DMS153 (cell line): ENCODE measurements at regions not wholly inside any gene's neighbourhood (a gene's known extent, or its start where the extent isn't known, plus 50 kb on each side); places are given as distances from the start of the nearest gene placed in this dataset.
"Not testable (repeated sequence)": the region's sequence is repeated elsewhere in the genome, so short reads cannot be mapped to it uniquely, and the experiment has no call there.

Experiments
- DNase-seq: peaks from one replicate; lab custom pipeline; 2025; lab: John Stamatoyannopoulos, UW

DNA sequence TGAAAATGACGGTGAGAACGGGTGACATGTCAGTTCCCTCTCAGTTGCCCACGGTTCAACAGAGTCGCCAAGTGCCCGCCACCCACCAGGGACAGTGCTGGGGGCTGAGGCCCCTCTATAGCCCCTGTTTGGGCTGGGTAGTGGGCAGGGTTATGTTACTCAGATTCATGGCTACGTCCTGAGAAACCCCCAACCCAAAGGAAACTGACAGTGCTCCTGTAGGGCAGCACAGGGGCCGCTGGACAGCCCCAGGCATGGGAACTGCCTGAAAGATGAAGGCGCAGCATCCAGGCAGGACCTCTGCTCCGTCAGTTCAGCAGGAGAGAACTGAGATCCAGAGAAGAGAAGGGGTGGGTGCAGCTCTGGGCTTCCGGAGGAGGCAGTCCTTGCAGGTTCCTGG is 118.9 kb upstream of the PMEPA1 start:
- DNase-seq, result no peak

DNA sequence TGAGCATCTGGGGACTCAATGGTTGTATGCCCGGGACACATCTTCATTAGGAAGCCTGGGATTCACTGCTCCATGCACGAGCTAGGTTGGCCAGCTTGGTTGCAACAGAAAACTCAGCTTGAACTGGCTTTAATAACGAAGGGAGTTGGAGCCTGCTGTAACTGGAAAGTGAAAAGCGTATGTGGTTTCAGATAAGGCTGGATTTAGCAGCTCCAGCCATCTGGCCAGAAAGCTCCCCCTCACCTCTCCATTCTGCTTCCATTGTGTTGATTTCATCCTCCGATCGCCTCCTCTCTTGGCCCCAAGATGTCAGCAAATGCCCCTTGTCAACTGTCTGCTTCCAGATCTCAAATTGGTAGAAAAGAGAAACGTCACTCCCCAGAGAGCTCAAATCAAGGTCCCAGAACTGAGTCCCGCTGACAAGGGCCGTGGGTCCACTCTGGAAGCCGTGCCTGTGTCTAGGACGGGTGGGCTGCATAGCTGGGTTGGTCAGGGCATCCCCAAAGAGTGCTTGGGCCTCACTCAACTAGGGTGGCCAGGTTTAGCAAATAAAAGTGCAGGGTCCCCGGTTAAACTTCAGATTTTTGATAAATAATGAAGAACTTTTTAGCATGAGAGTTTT is 117.0 kb upstream of the PMEPA1 start:
- no peak for DNase-seq

DNA sequence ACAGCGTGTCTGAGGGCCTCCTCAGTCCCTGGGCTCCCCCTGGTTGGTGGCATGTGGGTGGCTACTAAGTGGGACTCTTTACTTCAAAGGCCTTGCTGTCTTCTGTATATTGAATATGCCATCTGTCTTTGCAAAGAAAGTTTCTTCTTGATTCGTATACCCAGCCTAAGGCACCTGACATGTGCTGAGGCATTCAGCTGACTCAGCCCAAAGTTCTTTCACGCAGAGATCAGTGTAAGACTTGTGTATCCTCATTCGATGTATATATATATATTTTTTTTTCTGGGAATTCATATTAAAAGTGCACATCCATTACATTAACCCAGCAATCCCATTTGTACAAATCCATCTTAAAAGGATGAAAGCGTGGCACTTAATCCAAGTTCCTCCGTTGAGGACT is 115.1 kb upstream of the PMEPA1 start:
- DNase-seq, result no peak

DNA sequence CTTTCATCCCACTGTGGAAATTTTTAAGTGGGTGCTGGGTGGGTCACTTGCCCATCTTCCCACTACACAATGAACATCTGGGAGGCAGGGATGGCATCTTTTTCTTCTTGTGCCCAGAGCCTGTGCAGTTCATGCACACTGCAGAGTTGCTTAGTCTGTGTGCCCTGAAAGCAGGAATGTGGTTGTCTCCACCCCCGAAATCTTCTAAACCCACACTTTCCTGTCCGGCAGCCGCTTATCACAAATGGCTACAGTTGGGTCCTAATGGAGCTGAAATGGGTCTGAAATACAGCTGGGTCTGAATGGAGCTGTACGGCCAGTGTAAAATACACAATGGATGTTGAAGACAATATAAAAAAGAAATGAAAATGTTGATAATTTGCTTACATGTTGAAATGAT is 112.1 kb upstream of the PMEPA1 start:
- DNase-seq, result no peak

DNA sequence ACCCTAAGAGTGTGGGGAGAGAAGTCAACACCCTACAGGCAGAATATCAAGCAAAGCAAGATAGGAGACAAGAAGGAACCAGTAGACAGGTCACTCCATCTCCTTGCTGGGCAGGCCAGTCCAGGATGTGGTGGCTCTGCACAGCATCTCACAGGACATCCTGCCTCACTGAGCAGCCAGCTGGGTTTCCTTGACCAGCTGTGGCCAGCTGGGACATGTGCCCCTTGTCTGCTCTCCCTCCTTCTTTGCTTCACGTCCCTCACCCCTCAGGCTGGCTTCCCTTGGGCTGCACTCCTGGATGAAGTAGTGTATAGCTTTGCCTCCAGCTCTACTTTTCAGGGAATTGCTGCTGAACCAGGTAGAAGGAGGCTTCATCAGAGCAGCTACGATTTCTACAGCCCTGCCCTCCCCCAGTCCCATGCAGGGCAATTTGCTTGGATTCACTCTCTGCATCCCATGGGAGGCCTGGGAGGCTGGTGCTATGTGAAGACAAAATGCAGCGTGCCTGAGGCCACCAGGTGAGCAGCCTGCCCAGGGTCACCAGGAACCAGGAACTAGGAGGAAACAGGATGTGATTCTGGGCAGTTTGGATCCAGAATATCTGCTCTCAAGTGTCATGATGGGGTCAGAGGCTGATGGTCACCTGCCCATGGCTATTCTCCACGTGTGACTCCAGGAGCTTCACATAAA is 110.0 kb upstream of the PMEPA1 start:
- no peak for DNase-seq

DNA sequence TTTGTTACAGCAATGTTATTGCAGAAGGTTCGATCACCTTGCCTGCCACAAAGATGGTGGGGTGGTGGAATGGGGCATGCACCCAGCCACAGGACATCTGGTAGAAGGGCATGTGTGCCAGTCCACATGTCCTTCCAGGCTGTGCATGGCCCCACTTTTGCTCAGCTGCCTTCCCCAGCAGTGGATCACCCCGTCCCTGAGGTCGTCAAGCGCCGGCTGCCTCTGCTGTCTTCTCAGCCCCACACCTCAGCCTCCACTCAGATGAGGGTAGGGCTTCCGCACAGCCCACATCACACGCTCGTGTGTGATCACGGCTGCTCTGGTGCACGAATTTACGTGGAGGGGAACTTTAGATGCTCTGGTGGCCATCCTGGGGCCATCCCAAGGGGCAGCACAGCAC is 109.5 kb upstream of the PMEPA1 start:
- DNase-seq, result no peak

DNA sequence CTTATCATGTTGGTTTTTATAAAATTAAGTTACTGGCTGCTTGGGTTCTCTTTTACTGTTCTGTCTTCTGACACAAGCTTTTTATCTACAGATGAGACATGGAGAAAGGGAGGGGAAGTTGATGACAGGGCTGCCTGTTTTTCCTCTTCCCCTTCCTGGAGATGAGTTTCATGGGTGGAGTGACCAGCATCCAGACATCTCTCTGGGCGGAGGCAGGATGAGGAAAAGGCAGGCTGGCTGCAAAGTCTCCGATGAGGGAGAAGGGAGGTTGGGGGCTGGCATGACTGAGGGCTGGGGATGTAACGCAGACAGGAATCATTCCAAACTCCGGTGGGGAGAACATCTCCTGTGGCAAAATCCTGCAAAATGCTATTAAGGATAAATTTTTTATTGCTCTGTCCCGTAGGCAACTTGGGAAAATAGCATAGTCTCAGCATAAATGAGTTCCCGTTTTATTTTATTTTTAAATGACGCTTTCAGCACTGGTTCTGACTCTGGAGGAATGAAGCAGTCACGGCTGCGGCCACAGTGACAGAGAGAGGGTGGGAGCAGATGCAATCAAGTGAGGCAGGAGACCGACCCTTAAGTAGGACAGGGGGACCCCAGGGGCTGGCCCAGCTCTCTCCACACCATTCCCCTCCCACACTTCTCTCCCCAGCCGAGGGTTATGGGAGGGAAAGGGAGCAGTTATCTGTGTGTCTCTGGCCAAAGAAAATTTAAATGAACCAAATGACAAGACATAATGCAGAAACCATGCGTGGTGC is 108.8 kb upstream of the PMEPA1 start:
- DNase-seq, result no peak

DNA sequence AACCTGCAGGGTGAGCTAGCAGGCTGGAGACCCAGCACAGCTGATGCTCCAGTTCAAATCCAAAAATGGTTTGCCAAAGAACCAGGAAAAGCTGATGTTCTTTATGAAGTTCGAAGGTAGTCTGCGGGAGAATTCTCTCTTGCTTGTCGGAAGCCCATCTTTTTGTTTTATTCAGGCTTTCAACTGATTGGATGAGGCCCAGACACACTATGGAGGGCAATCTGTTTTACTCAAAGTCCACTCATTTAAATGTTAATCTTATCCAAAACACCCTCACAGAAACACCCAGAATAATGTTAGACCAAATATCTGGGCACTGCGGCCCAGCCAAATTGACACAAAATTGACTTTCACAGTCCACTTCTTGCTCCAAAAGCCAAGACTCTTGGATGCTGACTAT is 105.6 kb upstream of the PMEPA1 start:
- no peak for DNase-seq

DNA sequence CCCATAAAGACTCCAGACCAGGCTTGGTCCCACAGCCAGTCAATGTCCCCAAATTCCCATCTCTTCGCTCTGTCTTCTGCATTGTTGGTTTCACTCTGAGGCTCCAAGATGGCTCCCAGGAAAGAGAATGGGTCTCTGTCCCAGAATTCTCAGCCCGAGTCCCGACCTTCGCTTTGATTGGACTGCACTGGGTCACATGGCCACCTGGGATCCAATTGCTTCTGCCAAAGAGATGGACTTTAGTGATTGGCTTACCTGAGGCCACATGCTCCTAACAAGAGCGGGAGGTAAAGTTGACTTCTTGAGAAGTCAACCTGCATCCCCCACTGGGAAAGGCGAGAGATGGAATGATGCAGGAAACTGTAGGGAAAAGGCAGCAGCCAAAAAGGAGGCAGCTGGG is 104.7 kb upstream of the PMEPA1 start:
- DNase-seq, result no peak

DNA sequence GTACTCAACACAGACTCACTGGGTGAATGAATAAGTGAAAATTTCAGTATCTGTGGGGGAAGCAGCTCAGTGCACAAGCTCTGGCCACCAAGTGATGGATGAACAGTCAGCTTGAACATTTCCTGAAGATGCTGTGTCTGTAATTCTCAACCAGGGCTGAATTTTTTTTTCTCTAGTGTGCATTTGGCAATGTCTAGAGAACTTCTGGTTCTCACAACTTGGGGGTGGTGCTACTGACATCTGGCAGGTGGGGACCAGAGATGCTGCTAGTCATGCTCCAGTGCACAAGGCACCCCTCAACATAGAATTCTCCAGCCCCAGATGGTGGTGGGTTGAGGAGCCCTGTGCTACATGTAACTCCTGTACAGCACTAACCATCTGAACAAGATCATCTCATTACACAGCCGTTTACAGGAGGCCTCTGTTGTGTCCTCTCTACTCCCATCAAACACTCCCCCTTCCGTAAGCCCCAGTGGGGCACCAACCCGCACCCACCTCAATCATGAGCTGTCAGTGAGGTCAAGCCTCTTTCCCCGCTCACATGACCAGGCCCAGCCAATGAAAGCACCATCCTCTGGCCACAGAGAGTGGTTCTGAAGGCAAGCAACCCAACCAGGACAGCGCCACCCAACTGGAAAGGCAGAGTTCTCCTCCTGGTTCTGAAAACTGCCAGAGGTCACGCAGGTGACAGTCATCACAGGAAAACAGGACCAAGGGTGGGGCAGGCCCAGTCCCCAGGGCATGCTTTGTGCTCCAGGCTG is 103.9 kb upstream of the PMEPA1 start:
- DNase-seq, result no peak

DNA sequence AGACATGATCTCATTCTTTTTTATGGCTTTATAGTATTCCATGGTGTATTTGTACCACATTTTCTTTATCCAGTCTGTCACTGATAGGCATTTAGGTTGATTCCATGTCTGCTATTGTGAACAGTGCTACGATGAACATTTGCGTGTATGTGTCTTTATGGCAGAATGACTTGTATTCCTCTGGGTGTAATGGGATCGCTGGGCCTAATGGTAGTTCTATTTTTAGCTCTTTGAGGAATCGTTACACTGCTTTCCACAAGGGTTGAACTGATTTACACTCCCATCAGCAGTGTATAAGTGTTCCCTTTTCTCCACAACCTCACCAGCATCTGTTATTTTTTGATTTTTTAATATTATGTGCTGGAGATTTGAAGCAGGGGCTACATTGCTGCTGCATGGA is 102.8 kb upstream of the PMEPA1 start:
- not testable (repeated sequence) for DNase-seq

DNA sequence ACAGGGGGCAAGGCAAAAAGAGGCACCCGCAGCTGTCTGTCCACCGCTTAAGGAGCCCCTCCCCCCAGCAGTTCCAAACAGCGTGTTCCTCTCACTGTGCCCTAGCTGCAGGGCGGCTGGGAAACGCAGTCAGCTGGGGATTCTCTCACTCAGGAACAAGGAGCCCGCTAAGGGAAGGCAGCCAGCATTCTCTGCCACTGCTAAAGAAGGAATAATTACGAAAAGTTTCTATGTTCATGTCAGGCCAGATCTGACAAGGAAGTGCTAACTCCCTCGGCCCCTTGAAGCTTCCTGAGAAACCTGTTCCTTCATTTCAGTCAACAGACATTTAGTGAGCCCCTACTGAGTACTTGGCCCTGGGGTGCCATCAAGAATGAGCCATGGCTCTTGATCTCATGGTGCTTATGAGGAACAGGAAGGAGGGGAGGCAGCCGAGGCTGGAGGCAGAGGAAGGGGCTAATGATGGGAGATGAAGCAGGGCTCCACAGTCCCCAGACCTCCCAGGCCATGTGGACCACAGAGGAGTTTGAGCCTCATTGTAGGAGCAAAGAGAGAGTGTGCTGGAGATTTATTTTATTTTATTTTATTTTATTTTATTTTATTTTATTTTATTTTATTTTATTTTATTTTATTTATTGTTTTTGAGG is 101.7 kb upstream of the PMEPA1 start:
- DNase-seq, result no peak

DNA sequence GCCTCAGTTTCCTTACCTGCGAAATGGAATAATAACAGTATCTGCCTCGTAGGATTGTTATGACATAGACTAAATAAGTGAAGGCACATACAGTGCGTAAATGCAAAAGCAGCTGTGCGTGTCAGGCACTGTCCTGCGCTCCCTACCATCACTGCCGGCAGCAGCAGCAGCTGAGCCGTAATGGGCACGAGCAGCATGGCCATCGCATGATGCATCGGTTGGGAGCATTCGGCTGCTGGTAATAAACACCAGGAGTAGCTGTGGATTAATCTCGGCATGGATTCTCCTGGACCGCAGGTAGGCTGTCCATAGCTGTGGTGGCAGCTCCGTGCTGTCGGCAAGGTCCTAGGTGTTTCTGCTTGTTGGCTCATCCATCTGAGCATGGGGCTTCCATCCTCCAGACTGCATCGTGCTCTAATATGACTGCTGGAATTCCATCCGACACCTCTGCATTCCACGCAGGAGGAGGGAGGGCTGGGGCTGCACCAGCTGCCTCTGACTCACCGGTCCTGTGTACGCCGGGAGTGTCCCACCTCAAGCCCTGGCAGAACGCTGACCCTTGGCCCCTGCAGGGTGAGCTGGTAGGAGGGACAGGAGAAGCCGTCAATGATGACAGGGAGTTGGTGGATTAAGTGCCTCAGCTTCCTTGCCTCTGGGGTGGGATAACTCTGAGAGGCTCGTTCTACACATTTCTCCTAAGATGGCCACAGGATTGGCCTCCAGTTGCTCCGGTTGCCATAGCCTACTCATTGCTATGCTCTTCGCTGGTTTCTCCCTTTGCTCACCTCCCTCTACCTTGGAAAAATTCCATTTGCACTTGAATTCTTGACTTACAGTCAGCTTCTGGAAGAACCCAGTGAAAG is 100.9 kb upstream of the PMEPA1 start:
- no peak for DNase-seq

DNA sequence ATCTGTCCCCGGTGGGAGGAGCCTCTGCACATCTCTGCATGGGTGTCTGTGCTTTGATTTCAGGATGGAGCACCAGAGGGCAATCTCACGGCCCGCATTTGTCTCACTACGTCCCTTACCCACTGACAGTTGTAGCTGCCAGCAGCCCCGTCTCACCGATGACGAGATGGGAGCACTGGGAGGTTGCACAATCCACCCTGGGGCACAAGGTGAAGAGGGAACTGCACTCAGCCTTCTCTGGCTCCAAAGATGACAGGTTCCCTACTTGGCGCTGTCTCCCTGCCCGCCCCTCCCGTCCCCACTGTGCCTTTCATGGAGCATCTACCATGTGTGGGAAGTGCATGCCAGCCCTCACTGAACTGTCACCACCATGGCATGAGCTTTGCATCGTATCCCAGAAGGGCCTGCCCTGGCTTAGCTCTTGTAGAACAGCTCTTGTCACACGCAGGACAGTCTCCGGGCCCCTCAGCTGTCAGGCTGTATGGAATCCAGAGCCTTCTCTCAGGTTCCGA is 99.9 kb upstream of the PMEPA1 start:
- DNase-seq, result no peak

DNA sequence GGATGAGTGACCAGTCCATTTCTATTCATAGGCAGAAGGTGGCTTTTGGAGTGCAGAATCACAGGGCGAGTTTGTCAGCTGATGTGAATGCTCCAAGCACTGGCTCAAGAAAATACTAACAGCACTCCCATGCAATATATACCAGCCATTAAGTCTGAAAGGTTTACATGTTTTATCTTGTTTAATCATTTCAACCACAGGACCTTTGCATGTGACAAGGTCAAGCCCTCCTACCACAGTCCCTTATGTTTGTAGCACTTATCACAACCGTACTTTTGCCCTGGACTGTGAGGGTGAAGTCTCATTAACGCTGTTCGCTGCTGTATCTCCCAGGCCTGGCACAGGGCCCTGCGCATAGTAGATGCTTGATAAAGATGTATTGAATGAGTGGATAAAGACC is 99.3 kb upstream of the PMEPA1 start:
- DNase-seq, result no peak

DNA sequence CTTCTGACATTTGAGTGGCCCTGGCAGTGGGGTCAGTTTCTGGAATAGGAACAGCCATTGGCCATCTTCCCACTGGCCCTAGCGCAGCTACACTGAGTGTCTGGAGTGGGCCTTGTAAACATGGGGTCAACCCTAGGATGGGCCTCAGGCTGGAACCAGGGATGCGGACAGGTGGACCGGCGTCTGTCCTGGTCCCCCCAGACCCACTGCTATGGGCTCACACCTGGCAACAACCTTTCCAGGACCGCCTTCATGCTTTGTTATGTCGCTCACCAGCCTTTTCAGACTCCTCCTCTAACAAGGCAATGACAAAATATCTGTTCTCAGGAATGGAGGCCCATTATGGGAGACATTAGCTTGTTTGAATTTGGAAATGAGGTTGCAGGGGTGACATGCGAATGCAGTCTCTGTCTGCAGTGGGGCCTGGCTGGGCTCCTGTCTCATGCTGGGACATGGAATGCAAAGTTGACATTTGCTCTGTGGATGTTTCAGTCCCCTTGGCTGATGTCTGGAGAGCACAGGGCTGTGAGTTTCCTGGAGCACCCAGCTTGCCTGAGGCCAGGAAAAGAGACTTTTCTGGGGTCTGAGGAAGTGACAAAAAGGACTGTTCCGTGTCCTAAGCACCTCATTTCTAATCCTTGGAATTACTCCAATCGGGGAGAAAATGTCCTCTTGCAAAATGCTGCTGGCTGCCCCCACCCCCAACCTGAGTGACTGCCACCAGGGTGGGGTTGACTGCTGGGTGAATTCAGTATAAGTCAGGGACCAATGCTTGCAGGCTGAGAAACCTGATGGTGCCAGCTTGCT is 98.7 kb upstream of the PMEPA1 start:
- DNase-seq, result no peak

DNA sequence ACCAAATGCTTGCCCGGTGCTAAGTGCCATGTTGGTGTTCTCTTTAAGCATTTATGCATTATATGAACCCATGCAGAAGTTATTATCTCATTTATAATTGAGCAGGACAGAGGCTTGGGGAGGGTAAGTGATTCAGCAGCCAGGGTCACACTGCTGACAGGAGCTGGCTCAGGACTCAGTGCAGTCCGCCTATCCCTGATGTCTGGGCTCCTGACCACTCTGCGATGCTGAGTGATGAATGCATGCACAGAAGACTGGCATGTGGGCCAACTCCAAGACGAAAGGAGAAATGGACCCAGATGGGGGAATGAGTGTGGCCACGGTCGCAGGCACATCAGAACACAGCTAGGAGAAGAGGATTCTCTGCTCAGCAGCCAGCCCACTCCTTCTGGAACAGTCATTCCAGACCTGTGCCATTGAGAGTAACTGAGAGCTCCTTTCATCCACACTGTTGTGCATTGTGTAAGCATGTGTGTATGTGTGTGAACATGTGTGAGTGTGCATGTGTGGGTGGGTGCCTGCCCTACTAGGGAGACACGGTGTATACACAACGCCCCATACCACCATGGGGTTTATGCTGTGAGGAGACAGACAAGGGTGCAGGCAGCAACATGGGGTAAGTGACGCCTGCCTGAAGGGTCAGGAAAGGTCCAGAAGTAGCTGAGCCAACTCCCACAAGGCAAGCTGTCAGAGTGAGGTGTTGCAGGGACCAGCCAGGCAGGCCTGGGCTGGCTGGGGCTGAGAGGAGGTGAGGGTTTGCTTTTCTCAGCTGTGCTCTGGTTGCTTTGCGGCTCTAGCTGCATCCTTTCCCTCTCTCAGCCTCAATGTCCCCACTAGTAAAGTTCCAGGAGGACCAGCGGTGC is 97.8 kb upstream of the PMEPA1 start:
- DNase-seq, result no peak

DNA sequence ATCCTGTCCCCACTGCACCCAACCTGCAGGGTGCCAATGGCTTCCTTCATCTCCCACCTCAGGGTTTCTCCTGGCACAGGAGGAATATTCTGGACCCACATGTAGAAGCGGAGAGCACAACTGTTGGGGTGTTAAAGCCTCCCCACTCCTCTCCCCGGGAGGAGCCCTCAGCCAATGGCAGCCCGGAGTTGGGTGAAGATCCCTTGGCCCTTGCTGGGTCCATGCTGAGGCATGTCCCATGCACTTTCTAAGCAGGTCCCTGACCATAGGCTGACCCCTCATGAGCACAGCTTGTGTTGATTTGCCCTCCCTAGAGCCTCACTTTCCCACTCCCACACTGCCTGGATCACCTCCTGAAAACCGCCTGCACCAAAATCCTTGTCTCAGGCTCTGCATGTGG is 97.2 kb upstream of the PMEPA1 start:
- DNase-seq, result no peak

DNA sequence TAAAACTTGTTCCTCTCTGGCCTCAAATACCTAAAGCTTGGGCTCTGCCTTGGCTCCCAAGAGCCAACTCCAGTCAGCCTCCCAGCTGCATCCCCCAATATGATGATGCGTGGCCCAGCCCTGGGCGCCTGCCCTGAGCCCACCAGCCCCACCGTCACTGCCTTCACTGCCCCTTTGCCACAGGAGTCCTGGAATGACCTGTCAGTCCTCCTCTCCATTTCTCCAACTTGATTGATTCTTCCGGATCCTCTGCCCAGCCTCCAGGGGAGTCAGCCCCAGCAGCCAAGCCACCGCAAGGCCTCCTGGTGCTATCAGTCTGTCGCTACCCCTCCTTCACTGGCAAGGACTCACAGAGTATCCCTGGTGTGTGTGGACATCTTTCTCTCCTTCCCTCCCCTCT is 96.7 kb upstream of the PMEPA1 start:
- DNase-seq, result no peak
